Peyer's patch (tissue), 4 donors: ENCODE measurements at regions not wholly inside any gene's neighbourhood (a gene's known extent, or its start where the extent isn't known, plus 50 kb on each side); places are given as distances from the start of the nearest gene placed in this dataset.

Experiments used
- DNase-seq, 3 donors: peaks; one replicate each; pipeline ENCODE4 v3.0.0-alpha.2; 2017 to 2019
- H3K27ac ChIP-seq, 4 donors: fragments of 200-600 bp; sonication (generic); one replicate each; pipeline ENCODE4 v1.5.1; 2016 to 2019
- H3K27me3 ChIP-seq, 2 donors: fragments of 200-600 bp; sonication (generic); one replicate each; pipeline ENCODE4 v1.5.1; 2019
- H3K36me3 ChIP-seq, 3 donors: fragments of 200-600 bp; sonication (generic); one replicate each; pipeline ENCODE4 v1.5.1; 2016 to 2019
- H3K4me1 ChIP-seq, 4 donors: fragments of 200-600 bp; sonication (generic); one replicate each; pipeline ENCODE4 v1.5.1; 2016 to 2019
- H3K4me3 ChIP-seq, 4 donors: fragments of 200-600 bp; sonication (generic); 1 replicate in 3 of 4; 2 replicates in 1 of 4; pipeline ENCODE4 v1.5.1; 2016 to 2019; ENCODE audit warnings: mild to moderate bottlenecking in 1 of 4
- H3K9me3 ChIP-seq, 4 donors: fragments of 200-600 bp; sonication (generic); one replicate each; pipeline ENCODE4 v1.5.1; 2016 to 2019; ENCODE audit warnings: mild to moderate bottlenecking in 1 of 4
- CTCF ChIP-seq, 6 experiments: fragments of 450-650 bp in 4 of 6; fragments of 200-600 bp in 2 of 6; sonication (generic) in 1 of 6; IDR thresholded peaks; one replicate each; pipeline ENCODE4 v1.5.1; 2017 to 2019; ENCODE audit warnings: antibody characterized with exemption in 6 of 6, mild to moderate bottlenecking in 3 of 6, moderate library complexity in 1 of 6
- POLR2A ChIP-seq, 2 donors: fragments of 450-650 bp; IDR thresholded peaks; one replicate each; pipeline ENCODE4 v1.5.1; 2017; ENCODE audit warnings: antibody characterized with exemption in 2 of 2, mild to moderate bottlenecking in 2 of 2, moderate library complexity in 2 of 2

- no peaks in the 10 kb centered on the region for H3K27me3 ChIP-seq
- H3K4me1 ChIP-seq = no peaks in the 10 kb centered on the region
- no peak overlapping the region for H3K4me3 ChIP-seq
- H3K36me3 ChIP-seq = no peaks in the 10 kb centered on the region
- DNase-seq = no peak
- H3K9me3 ChIP-seq = no peaks in the 10 kb centered on the region
- no peak overlapping the region for H3K27ac ChIP-seq
- TF ChIP-seq POLR2A (IDR thresholded peaks at IDR 0.05) (no peak), CTCF (IDR thresholded peaks at IDR 0.05) (no peak)
Measured at GRCh38 chr11:109752212-109752825, 330.3 kb downstream of the C11orf87 start.

- H3K4me1 ChIP-seq = no peaks in the 10 kb centered on the region
- TF ChIP-seq CTCF (IDR thresholded peaks at IDR 0.05) (no peak), POLR2A (IDR thresholded peaks at IDR 0.05) (no peak)
- H3K27me3 ChIP-seq = no peaks in the 10 kb centered on the region
- no peaks in the 10 kb centered on the region for H3K9me3 ChIP-seq
- H3K36me3 ChIP-seq = no peaks in the 10 kb centered on the region
- DNase-seq = no peak
- H3K4me3 ChIP-seq = no peak overlapping the region
- H3K27ac ChIP-seq = no peak overlapping the region
Measured at GRCh38 chr11:109756521-109756920, 334.5 kb downstream of the C11orf87 start.

- Histone ChIP-seq H3K4me3 (no peak overlapping the region), H3K36me3 (no peaks in the 10 kb centered on the region), H3K27ac (no peak overlapping the region), H3K9me3 (no peaks in the 10 kb centered on the region), H3K4me1 (no peaks in the 10 kb centered on the region), H3K27me3 (no peaks in the 10 kb centered on the region)
- TF ChIP-seq POLR2A (IDR thresholded peaks at IDR 0.05) = no peak
- no peak for TF ChIP-seq CTCF (IDR thresholded peaks at IDR 0.05)
- DNase-seq = no peak
Measured at GRCh38 chr11:109756951-109757350, 335.0 kb downstream of the C11orf87 start.

- no peaks in the 10 kb centered on the region for H3K27me3 ChIP-seq
- H3K9me3 ChIP-seq = no peaks in the 10 kb centered on the region
- no peak for DNase-seq
- H3K4me1 ChIP-seq = no peaks in the 10 kb centered on the region
- H3K27ac ChIP-seq = no peak overlapping the region
- H3K4me3 ChIP-seq = no peak overlapping the region
- H3K36me3 ChIP-seq = no peaks in the 10 kb centered on the region
- TF ChIP-seq POLR2A (IDR thresholded peaks at IDR 0.05) (no peak), CTCF (IDR thresholded peaks at IDR 0.05) (no peak)
Measured at GRCh38 chr11:109762546-109762945, 330.6 kb upstream of the ZC3H12C start.

- Histone ChIP-seq H3K27ac (no peak overlapping the region), H3K4me3 (no peak overlapping the region), H3K4me1 (no peaks in the 10 kb centered on the region), H3K9me3 (no peaks in the 10 kb centered on the region), H3K36me3 (no peaks in the 10 kb centered on the region), H3K27me3 (no peaks in the 10 kb centered on the region)
- no peak for TF ChIP-seq POLR2A (IDR thresholded peaks at IDR 0.05)
- TF ChIP-seq CTCF (IDR thresholded peaks at IDR 0.05) = no peak
- DNase-seq = no peak
Measured at GRCh38 chr11:109765709-109766311, 327.4 kb upstream of the ZC3H12C start.
